Tibial nerve (tissue), 4 donors: ENCODE measurements at regions not wholly inside any gene's neighbourhood (a gene's known extent, or its start where the extent isn't known, plus 50 kb on each side); places are given as distances from the start of the nearest gene placed in this dataset.

Experiments
- EP300 ChIP-seq, 2 donors: sonication (generic); formaldehyde crosslinking; IDR thresholded peaks; one replicate each; pipeline ENCODE4 v1.6.1; 2017; ENCODE audit warnings: antibody characterized with exemption in 2 of 2, mild to moderate bottlenecking in 1 of 2
- POLR2A ChIP-seq, 2 donors: fragments of 450-650 bp; IDR thresholded peaks; one replicate each; pipeline ENCODE4 v1.6.1; 2017; ENCODE audit warnings: antibody characterized with exemption in 2 of 2, mild to moderate bottlenecking in 2 of 2, moderate library complexity in 2 of 2
- TF ChIP-seq, protein P1 (sequence below), 5 experiments: fragments of 200-600 bp in 3 of 5; fragments of 450-650 bp in 2 of 5; sonication (generic) in 3 of 5; IDR thresholded peaks; one replicate each; pipeline ENCODE4 v1.5.1; 2016 to 2019; ENCODE audit warnings: antibody characterized with exemption in 5 of 5, mild to moderate bottlenecking in 3 of 5, moderate library complexity in 2 of 5

DNA sequence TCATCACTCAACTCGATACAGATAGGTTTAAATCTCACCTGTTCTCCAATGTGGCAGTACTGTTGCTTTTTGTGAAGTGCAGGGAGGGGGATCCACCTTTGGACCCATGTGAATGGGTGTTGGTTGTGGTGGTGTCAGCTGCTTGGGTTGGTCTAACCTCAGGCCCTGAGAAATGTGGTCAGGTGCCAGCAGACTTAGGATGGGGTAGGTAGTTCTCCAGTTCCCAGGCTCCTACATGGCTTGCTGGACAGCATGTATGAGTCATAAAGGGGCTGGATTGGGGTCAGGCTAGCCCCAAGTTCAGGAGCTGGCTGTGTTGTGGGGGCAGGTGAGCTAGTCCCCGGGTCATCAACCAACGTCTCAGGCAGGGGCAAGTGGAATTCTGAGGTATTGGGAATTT lies 472.6 kb upstream of the CNTNAP2 start:
- TF ChIP-seq, protein P1, sequence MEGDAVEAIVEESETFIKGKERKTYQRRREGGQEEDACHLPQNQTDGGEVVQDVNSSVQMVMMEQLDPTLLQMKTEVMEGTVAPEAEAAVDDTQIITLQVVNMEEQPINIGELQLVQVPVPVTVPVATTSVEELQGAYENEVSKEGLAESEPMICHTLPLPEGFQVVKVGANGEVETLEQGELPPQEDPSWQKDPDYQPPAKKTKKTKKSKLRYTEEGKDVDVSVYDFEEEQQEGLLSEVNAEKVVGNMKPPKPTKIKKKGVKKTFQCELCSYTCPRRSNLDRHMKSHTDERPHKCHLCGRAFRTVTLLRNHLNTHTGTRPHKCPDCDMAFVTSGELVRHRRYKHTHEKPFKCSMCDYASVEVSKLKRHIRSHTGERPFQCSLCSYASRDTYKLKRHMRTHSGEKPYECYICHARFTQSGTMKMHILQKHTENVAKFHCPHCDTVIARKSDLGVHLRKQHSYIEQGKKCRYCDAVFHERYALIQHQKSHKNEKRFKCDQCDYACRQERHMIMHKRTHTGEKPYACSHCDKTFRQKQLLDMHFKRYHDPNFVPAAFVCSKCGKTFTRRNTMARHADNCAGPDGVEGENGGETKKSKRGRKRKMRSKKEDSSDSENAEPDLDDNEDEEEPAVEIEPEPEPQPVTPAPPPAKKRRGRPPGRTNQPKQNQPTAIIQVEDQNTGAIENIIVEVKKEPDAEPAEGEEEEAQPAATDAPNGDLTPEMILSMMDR (IDR thresholded peaks at IDR 0.05) = no peak
- TF ChIP-seq POLR2A (IDR thresholded peaks at IDR 0.05) = no peak
- no peak for TF ChIP-seq EP300 (IDR thresholded peaks at IDR 0.05)
